ENCODE measurements at regions not wholly inside any gene's neighbourhood (a gene's known extent, or its start where the extent isn't known, plus 50 kb on each side); places are given as distances from the start of the nearest gene placed in this dataset.

- no peak for TF ChIP-seq CTCF (IDR thresholded peaks at IDR 0.05; ENCODE audit: control extremely low read depth in 1 of 3, insufficient read depth in 1 of 3, low read depth in 1 of 3, low read length in 3 of 3)
- TF ChIP-seq GABPA (IDR thresholded peaks at IDR 0.05; ENCODE audit: borderline replicate concordance, insufficient read depth, low read length) = no peak
- TF ChIP-seq SIX5 (IDR thresholded peaks at IDR 0.05; ENCODE audit: low read depth, low read length) = no peak
Observed at GRCh38 chr2:15841776-15842560, 98.4 kb upstream of the MYCN start (continued).
